ENCODE measurements at regions not wholly inside any gene's neighbourhood (a gene's known extent, or its start where the extent isn't known, plus 50 kb on each side); places are given as distances from the start of the nearest gene placed in this dataset.

DNA sequence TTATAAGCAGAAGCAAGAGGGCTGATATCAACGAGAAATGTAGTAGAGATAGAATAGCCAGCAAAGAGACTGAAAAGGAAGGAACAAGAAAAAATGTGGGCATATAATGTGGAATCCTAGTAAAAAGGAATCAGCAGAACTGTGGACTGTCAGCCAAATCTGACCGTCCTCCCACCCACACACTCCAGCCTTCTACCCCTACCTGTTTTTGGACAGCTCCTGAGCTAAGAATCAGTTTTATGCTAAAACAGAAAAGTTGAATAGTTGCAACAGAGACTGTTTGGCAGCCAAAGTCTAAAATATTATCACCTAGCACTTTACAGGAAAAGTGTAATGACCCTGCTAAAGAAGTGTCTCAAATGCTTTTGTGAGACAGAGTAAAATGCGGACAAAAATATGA is 533.3 kb upstream of the CXADR start:
- TF ChIP-seq, protein P1, sequence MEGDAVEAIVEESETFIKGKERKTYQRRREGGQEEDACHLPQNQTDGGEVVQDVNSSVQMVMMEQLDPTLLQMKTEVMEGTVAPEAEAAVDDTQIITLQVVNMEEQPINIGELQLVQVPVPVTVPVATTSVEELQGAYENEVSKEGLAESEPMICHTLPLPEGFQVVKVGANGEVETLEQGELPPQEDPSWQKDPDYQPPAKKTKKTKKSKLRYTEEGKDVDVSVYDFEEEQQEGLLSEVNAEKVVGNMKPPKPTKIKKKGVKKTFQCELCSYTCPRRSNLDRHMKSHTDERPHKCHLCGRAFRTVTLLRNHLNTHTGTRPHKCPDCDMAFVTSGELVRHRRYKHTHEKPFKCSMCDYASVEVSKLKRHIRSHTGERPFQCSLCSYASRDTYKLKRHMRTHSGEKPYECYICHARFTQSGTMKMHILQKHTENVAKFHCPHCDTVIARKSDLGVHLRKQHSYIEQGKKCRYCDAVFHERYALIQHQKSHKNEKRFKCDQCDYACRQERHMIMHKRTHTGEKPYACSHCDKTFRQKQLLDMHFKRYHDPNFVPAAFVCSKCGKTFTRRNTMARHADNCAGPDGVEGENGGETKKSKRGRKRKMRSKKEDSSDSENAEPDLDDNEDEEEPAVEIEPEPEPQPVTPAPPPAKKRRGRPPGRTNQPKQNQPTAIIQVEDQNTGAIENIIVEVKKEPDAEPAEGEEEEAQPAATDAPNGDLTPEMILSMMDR (IDR thresholded peaks at IDR 0.05; ENCODE audit: insufficient read depth, low read depth, low read length, missing control alignments) = no peak
- DNase-seq (ENCODE audit: low read depth) = no peak
- no peak overlapping the region for H3K4me3 ChIP-seq (ENCODE audit: low read depth, low read length)

DNA sequence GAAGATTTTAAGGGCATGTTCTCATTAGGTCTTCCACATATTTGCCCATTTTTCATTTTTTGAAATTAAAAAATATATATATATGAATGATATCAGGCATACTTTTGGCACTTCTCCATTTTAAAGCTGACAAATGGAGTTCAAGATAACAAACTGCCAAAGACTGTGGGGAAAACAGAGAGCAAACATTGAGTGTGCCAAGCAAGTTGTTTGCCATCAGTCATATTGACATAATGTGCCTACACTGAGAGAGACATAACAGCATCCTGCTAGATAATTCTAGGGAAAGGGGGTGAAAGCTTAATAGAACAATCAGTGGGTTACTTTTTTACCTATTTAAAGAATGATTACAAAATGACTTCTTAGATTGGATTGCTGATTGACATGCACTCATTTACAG is 529.4 kb upstream of the CXADR start:
- no peak for DNase-seq (ENCODE audit: low read depth)
- H3K4me3 ChIP-seq (ENCODE audit: low read depth, low read length) = no peak overlapping the region
- TF ChIP-seq, protein P1 (IDR thresholded peaks at IDR 0.05; ENCODE audit: insufficient read depth, low read depth, low read length, missing control alignments) = no peak

DNA sequence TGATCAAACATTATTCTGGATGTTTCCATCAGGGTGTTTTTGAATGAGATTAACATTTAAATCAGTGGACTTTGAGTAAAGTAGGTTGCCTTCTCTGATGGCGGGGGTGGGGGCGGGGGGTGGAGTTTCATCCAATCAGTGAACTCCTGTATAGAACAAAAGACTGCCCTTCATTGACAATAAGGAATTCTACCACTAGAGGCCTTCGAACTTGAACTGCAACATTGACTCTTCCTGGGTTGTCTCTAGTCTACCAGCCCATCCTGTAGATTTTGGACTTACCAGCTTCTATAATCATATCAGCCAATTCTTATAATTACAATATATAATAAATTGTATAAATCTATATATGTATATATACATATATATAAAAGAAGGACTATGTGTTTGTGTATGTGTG is 520.4 kb upstream of the CXADR start:
- TF ChIP-seq, protein P1 (IDR thresholded peaks at IDR 0.05; ENCODE audit: insufficient read depth, low read depth, low read length, missing control alignments) = no peak
- no peak overlapping the region for H3K4me3 ChIP-seq (ENCODE audit: low read depth, low read length)
- no peak for DNase-seq (ENCODE audit: low read depth)

DNA sequence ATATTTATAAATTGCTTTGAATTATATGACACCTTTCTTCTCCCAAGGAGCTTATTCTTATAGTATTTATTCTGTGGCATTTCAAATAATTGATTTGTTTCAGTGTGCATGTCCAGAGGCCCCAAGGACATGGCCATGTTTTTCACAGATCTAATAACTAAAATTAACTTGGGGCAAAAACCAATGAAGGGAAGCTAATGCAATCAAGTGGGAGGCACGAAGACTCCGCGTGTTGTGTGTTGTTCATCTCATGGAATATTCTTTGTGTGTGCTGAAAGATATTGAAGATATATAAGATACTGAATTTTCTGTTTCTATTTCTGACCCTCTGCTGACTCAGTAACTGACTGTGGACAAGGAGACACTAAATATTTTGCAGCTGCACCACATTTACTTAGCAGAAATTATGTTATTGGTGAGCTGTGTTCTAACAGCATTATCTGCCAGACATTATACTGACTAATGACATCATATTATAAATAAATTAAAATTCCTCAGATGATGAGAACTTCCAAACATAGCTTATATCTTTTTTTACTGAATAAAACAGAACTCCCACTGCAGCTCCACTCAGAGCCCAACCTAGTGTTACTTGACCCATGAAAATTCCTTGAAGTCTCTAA is 519.3 kb upstream of the CXADR start:
- TF ChIP-seq, protein P1 (IDR thresholded peaks at IDR 0.05; ENCODE audit: insufficient read depth, low read depth, low read length, missing control alignments) = no peak
- DNase-seq (ENCODE audit: low read depth) = no peak
- H3K4me3 ChIP-seq (ENCODE audit: low read depth, low read length) = no peak overlapping the region

DNA sequence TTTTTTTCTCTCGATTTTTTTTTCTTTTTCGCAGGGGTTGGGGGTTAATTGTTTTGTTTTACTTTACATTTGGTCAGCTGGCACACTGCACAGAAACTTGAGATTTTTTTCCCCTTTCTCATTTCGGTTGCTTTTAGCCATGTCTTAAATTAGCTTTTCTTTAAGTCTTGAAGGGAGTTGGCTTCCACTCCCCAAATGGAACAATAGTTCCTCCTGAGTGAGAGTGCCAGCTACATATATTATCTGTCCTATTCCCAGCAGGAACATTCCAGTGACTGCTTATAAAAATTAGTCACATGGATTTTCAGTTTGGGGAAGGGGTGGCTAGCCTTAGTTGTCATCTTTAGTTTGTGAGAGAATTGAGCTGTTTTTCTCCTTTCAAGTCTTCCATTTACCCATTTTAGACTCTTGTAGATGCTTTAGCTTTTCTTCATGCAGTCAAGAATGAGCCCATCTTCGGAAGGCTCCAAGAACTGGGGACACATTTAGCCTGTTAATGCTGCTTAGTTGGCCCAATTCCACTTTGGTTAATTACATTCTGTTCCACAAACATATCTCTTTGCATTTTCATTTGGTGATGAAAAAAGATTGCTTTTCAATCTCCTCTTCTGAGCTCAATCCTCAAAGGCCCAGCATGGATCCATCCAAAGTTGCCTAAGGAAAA is 510.1 kb upstream of the CXADR start:
- TF ChIP-seq, protein P1 (IDR thresholded peaks at IDR 0.05; ENCODE audit: insufficient read depth, low read depth, low read length, missing control alignments) = no peak
- no peak overlapping the region for H3K4me3 ChIP-seq (ENCODE audit: low read depth, low read length)
- DNase-seq (ENCODE audit: low read depth) = no peak

DNA sequence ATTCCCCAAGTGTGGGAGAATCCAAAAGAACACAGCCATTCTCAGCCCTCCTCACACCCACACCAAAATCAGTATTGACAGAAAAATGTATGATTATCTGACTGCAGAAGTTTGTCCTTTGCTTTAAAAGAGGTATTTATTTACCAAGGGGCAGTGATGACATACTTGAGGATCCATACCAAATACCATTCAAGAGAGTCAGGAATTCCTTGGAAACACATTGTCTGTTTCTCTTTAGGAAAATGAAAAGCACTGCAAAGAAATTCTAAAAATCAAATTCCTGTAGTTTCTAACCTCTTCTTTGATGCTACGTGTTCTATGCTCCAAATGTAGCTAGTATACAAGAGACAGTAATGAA is 509.6 kb upstream of the CXADR start:
- DNase-seq (ENCODE audit: low read depth) = no peak
- TF ChIP-seq, protein P1 (IDR thresholded peaks at IDR 0.05; ENCODE audit: insufficient read depth, low read depth, low read length, missing control alignments) = no peak
- no peak overlapping the region for H3K4me3 ChIP-seq (ENCODE audit: low read depth, low read length)
